Stimulated activated CD8-positive, alpha-beta memory T cell treated with anti-CD3 and anti-CD28 coated beads, Interleukin-7, amount 100 ng/mL, for 48 hours (primary cell): ENCODE measurements at regions not wholly inside any gene's neighbourhood (a gene's known extent, or its start where the extent isn't known, plus 50 kb on each side); places are given as distances from the start of the nearest gene placed in this dataset.

Experiments
- DNase-seq, 2 donors: peaks; one replicate each; pipeline ENCODE4 v3.0.0-alpha.2; 2020; ENCODE audit warnings: low read depth in 1 of 2; ENCODE audit errors: extremely low read depth in 1 of 2

DNA sequence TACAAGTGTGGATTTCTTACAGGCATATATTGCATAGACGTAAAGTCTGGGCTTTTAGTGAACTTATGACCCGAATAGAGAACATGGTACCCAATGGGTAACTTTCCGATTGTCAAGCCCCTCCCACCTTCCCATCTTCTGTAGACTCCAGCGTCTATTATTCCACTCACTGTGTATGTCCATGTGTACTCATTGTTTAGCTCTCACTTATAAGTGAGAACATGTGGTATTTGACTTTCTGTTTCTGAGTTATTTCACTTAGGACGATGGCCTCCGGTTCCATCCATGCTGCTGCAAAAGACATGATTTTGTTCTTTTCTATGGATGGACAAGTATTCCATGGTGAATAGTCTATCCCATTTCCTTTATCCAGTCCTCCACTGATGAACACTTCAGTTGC, 306.4 kb downstream of the CD83 start:
- DNase-seq = no peak

DNA sequence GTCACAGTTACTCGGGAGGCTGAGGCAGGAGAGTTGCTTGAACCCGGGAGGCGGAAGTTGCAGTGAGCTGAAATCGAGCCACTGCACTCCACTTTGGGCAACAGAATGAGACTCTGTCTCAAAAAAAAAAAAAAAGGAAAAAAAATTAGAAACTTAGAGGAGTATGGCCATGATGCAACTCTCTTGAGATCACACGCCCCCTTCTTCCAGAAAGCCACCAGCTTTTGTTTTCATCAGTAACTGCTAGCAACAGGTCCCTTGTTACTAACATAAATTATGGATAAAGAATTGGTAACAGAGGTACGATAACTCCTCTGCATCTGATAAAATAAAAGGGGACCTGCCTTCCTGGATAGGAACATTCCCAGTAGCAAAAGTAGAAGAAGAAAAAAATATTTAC, 308.2 kb downstream of the CD83 start:
- no peak for DNase-seq

DNA sequence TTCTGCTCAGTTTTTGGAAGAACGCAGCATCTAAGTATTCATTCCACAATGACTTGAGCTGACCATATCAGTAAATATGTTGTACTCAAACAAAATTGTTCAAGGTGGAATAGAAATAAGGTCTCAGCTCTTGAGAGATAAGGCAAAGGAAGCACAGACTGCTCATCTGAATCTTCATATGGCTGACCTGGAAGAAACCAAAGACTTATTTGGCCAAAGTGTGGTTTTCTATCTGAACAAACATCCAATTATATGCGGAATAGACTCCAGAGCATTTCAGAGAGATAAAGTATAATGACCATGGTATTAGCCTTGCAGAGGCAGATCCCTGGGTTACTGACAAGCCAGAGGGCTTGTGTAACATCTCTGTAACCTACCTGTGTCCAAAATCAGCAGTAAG, 308.7 kb downstream of the CD83 start:
- DNase-seq = no peak

DNA sequence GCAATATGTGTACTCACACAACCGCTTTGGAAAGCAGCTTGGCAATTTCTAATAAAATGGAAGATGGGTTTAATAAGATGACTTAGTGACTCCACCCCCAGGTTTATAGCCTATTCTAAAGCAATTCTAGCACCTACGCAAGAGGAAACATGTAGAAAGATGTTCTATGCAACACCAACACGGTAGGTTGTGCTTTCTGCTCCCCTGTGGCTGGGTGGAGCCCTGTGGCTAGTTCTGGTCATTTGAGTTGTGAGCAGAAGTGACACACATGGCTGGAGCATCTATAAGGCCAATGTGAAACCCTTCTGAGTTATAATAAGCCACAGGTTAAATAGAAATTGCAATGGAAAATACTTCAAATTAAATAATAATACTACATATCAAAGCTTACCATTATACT, 310.7 kb downstream of the CD83 start:
- DNase-seq = no peak

DNA sequence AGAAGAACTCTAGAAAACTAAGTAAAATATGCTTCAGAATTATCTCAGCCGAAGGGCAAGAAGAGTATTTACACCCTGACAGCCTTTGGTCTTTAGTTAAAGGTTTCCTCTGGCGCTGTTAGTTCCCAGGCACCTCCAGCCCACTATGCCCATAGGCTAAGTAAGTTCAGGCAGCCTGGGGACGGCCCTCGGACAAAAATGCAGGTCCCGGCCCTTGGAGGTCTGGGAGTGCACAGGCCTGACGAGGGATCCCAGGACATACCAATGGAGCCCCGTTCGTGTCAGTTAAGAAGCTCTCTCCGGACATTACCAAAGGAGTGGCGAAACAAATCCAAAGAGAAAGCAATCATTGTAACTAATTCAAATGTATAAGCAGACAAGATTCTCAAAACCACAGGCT, 311.8 kb downstream of the CD83 start:
- no peak for DNase-seq

DNA sequence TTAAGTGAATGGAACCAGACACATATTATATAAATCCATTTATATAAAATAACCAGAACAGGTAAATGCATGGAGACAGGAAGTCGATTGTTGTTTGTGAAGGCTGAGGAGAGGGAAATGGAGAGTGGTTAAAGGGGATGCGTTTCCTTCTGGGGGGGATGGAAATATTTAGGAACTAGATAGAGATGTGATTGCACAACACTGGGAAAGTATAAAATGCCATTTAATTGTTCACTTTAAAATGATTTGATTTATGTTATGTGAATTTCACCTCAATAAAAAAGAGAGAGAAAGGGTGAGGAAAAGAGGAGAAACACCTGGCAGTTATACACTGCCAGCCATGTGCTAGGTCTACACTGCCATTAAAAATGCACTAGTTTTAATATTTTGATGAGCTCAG, 312.6 kb downstream of the CD83 start:
- no peak for DNase-seq

DNA sequence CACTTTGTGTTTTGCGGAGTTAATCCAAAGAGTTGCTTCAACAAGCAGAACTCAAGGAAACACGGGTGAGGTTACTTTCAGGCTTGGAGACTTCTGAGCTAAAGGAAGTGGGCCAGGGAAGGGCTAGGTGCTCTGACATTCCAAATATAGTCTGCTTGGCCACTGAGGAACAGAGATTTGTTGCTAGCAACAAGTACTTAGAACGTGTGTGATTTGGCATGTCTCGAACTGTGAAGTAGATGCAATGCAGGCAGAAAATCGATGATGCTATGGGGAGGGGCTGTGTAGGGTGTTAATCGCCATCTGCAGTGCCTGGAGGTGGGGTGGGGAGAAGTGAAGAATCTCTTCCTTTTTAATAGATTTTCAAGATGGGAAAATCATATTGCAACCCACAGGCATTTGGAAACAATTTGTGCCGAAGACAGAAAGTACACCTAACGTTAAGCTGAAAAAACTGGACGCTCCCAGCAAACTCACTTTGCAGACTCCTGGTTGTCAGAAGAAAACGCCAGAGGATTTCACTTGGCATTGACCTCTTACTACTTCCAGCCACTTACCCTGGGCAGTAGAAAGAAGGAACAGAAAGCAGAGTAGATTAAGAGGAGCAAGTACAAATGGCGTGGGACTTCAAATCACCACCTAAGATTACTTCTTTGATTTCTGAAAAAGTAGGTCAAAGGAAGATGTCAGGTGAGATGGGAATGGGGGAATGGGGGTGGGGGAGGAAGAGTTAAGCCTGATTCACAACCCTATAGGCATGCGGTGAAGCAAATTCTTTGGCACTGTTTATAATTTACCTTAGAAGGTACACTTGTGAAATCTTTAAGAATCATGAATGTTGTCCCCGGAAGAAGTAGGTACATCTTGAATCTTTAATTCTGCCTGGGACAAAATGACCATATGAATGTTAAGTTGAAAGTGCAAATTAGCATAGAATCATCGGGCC, 314.1 kb downstream of the CD83 start:
- DNase-seq = no peak

DNA sequence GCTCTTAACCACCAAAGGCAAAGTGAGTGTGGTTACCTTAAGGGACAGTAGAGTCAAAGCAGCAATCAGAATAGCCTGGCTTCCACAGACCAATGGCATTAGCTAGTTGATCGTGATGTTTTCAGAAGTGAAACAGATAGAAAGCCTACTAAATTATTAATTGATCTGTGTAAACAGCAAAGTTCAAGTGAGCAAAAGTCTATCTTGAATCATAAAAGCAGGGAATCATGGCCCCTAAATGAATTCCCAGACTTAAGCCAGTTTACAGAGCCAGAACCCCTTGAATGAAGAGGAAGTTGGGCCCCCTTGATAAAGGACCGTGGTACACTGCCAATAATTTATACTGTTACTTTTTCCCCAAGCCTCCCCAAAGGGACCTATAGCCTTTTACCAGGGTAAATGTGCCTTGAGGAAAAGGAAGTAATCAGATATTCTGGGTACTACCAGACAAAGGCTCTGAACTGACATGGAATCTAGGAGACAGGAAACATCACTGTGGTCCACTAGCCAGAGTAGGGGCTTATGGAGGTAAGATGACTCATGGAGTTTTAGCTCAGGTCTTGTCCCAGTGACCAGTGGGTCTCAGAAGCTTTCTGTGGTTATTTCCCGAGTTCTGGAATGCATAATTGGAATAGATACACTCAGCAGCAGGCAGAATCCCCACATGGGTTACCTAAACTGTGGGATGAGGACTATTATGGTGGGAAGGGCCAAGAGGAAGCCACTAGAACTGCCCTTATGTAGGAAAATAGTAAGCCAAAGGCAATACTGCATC, 317.5 kb downstream of the CD83 start:
- no peak for DNase-seq

DNA sequence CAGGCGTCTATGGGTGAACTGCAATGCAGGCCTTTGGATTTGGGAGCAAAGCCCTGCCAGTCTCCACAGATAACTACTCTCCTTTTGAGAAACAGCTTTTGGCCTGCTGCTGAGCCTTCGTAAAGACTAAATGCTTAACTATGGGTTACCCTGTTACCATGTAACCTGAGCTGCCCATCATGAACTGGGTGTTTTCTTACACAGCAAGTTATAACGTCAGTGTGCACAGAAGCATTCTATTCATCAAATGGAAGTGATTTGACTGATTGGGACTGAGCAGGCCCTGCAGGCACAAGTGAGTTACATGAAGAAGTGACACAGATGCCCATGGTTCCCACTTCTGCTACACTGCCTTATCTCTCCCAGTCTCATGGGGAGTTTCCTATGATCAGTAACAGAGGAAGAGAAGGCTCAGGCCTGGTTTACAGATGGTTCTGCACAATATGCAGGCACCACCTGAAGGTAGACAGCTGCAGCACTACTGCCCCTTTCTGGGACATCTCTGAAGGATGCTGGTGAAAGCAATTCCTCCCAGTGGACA, 319.1 kb downstream of the CD83 start:
- DNase-seq = no peak

DNA sequence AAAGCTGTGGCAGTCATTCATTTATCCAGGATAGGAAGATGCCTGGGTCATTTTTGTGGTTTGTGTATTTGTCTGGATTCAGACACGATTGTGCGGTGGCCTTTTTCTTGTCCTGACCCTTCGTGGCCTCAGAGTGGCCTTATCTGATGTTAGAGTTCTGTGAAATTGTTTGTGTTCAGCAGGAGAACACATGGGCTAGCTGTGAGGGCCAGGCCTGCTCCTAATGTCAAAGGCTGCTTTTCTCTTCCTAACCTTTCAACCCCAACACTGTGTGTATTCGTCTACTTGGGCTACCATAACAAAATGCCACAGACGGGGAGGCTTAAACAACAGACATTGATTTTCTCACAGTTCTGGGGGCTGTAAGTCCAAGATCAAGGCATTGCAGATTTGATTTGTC, 321.8 kb downstream of the CD83 start:
- no peak for DNase-seq

DNA sequence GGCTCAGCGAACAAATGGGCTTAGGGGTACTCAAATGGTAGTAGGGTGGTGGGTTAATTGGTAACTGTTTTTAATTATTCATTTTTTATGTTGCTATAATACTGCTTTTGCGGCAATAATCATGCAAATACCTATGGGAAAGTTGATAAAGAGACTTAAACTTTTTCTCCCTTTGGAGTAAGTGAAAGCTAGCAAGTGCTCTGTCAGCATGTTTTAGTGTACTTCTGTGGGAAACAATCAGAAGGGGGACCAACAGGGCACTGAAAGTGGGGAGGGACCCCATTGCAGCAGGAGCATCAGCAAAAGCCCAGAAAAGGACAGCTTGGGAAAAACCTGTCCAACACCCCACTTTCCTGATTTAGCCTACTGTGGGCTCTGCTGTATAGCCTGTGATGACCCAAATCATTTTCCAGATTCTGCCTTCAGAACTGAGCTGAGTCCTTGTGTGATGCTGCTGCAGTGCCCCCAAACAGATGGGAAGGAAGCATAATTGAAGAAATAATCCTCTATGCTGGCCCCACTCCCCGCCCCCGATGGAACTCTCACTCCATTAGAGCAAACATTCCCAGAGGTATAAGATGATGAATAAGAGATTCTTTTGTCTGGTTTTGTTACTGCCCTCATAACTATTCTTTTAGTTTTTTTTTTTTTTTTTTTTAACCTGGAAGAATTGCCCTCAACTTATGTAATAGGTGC, 322.8 kb downstream of the CD83 start:
- no peak for DNase-seq

DNA sequence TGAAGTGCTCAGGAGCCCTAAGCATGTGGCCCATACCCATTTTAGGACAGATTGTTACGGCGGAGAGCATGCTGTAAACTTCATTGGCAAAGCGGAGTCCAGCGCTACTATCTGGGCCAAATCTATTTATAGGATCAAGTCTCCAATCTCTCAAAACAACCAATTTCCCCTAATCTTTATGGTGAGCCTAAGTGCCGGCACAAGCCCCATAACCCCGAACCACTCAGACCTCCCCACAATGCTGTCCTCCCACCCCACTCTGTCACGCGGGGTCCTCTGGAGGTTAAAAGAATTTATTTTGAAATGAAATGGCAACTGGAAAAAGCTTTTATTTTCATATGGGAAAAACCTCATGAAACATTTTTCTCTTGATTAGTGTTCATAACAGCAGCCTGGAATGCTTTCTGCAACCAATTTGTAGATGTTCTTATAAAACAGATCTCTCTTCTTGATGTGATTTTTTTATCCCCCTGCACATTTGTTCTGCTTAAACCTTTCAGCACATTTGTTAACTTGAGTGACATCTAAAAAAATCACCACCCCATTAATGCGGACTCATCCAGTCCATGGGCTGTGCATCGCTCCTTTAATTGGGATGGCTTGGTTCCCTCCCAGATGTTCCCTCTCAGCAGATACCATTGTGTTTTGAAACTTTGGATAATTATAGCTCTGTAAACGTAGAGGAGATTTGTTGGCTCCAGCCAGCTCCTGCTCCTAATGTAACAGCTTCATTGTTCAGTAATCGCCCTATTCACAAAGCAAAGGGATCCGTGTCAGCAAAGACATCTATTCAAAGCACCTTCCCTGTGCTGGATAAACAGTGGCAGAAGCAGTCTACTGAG, 323.6 kb downstream of the CD83 start:
- DNase-seq = no peak

DNA sequence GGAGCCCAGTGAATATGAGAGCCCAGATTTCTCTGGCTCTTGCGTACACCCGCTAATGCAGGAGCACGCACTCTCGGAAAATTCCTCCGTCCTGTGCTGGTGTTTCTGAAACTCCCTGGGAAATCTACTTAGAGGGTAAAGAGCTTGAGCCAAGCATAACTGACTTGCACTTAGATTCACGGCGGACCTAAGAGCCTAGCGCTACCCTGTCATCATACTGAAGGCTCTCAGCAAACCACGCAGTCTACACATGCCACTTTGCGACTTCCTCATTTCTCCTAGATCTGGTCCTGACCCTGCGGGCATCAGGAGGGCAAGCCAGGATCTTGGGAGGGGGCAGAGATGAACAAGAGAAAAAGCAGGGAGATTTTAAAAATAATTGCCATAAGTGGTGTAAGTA, 324.7 kb downstream of the CD83 start:
- no peak for DNase-seq

DNA sequence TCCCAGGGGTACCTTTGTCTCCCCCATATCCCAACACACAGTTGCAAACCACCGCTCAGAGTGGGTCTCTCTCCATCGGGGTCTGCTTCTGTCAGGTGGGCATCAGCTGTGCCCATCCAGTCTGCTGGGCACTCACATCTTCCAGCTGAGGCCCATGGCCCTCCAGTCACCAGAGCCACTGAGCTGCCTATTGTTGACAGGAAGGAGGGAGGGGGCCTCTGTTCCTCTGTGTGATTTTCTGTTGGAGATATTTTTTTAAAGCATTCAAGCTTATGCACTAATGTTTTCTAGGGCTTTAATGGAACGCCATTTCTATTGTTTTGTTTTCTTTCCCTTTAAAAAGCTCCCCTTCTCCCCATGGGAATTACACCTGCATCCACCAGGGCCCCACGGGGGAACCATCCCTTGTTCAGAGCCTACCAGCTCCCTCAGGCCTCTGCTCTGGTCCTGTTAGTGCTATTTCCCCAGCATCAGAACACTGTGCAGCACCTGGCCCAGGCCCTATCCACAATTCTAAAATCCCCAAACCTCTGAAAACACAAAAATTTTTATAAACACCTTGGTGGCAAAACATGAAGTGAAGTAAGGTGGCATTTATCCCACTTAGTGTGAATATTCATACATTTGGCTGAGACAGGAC, 326.2 kb downstream of the CD83 start:
- DNase-seq = no peak

DNA sequence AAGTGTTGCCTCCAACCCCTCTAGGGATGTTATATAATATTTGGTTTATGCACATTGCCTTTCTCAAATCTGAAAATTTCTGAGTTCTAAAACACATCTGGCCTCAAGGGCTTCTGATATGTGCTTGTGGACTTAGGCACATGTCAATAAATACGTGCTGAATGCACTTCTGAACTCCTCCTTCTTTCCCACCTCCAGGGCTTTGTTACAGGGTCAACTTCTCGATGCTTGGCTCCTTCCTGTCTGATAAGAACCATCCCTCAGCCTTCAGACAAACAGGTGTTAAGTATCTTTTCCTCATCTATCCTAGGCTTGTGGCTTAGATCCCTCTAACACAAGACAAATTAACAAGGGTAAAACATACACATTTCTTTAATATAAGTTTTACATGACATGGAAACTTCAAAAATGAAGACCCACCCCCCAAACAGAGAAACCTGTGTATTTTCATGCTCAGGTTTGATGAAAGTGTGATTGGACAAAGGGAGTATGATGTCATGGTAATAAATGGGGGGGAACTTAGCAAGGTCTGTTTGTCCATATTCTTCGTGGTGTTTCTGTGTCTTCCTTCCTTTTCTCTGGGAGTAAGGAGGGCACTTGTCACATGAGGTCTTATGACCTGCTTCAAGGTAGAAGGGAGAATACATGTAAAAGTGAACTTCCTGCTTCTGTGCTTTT, 326.9 kb downstream of the CD83 start:
- no peak for DNase-seq

DNA sequence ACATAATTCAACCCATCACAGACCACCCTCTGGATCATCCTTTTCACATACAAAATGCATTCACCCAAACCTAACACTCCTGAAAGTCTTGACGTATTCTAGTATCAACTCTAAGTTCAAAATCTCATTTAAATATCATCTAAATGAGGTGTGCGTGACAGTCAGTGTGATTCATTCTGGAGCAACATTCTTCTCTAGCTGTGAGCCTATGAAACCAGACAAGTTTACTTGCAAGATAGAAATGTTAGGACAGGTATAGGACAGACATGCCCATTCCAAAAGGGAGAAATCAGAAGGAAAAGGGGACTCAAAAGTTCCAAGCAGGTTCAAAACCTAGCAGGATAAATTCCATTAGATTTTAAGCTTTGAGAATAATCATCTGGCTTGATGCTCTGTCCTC, 329.7 kb downstream of the CD83 start:
- no peak for DNase-seq

DNA sequence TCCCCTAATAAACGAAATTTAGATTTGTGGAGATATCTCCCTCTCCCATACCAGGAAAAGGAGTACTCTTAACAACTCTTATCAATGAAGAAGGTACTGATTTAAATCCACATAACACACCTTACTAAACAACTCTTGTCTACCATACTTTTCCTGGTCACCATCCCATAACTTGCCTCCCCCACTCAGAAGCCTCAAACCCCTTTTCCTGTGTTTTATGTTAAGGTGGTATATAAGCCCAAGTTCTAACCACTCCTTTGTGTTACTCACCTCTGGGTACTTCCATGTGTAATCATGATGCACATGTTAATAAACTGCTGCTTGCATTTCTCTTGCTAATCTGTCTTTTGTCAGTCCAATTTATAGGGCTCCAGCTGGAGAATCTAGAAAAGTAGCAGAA, 330.7 kb downstream of the CD83 start:
- DNase-seq = no peak

DNA sequence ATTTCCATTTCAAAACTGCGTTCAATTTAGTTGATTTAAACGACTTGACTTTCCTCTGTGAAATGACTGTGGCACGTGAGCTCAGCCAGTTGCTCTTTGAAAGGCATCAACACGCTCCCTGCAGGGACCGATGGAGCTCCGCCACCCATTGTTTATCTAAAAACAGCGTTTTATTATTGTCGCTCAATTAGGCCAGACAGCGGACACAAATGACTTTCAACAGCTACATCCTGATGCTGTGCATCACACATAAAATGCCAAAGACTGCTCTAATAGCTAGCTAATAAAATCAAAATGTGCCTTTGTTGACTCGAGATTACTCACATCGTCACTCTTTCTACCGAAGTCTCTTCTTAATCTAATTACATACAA, 332.5 kb downstream of the CD83 start:
- DNase-seq = no peak

DNA sequence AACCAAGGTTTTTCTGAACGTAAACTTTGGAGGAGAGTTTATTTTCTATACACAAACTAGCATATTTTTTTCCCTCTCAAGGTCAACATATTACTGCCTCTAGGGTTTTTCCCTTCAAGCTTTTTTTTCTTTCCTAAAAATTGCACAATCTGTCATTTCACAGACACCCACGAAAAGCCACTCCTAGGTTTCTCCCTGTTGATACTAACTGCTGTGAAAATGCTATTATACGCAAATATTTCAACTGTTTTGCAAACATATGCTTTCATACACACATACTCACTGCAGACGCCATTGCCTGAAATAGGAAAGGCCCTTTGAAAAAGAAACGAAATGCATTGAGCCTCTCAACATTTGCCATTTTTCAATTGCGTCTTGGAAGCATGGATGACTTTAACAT, 333.0 kb downstream of the CD83 start:
- no peak for DNase-seq
